HK-2 (cell line): ENCODE measurements at regions not wholly inside any gene's neighbourhood (a gene's known extent, or its start where the extent isn't known, plus 50 kb on each side); places are given as distances from the start of the nearest gene placed in this dataset.
"Not testable (repeated sequence)": the region's sequence is repeated elsewhere in the genome, so short reads cannot be mapped to it uniquely, and the experiment has no call there.

Experiments used
- DNase-seq: peaks from one replicate; pipeline ENCODE4 v3.0.0-alpha.2; 2018; ENCODE audit not compliant: unreplicated experiment

DNA sequence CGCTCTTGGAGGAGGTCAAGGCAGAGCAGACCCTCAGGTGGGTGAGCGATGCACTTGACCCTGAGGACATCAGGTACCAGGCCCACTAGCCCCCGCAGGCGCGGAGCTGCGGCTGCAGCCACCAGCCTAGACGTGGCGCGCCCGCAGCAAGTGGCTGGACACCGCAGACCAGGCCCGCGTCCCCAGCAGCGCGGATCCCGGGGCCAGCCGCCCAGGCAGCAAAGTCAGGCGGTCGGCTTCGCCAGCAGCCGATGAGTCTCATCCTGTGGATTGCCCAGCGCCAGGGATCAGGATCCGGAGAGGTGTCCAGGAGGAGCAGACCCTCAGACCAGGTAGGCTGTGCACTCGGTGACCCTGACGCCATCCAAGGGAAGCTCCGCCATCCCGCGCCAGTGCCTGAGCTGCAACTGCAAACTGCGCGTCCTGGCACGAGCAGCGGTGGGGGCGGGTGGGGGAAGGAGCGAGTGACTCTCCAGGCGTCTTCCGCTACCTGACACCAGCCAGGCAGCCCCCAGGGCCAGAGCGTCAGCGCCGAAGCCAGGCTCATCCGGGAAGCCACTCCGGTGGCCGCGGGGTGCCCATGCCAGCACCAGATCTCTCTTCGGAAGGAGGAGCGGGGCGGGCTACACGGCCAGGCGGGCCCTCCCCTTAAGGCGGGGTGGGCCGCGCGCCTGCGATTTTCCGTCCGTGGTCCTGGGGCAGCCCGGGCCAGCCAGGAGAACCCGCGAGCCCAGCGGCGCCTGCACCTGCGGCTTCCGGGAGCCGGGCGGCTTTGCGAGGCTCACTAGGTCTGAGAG lies 92.6 kb upstream of the THOC3 start:
- DNase-seq = not testable (repeated sequence)

DNA sequence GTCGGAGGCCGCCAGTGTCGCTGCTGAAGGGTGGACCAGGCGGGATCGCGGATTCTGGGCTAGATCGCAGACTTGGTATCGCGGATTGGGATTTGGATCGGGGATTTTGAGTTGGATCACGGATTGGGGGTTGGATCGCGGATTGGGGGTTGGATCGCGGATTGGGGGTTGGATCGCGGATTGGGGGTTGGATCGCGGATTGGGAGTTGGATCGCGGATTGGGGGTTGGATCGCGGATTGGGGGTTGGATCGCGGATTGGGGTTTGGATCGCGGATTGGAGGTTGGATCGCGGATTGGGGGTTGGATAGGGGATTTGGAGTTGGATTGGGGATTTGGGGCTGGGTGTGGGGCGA lies 93.1 kb upstream of the THOC3 start:
- DNase-seq = not testable (repeated sequence)

DNA sequence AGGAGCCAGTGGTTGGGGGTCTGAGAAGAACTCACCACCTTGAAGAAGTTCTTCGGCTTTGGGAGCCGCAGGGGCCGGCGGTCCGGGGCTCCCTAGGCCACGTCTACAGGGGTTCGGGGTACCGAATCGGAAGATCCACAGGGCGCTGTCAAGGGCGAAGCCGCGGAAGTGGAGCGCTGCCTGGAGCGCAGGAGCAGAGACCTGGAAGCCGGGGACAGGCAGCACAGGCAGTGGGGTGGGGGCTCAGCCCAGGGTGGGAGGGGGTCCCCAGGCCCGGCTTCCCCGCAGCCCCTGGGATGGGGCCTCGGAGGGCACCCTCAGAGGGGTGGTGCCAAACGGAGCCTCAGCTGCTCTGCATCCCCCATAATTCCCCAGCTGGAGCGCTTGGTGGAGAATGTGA lies 93.5 kb upstream of the THOC3 start:
- DNase-seq = not testable (repeated sequence)

DNA sequence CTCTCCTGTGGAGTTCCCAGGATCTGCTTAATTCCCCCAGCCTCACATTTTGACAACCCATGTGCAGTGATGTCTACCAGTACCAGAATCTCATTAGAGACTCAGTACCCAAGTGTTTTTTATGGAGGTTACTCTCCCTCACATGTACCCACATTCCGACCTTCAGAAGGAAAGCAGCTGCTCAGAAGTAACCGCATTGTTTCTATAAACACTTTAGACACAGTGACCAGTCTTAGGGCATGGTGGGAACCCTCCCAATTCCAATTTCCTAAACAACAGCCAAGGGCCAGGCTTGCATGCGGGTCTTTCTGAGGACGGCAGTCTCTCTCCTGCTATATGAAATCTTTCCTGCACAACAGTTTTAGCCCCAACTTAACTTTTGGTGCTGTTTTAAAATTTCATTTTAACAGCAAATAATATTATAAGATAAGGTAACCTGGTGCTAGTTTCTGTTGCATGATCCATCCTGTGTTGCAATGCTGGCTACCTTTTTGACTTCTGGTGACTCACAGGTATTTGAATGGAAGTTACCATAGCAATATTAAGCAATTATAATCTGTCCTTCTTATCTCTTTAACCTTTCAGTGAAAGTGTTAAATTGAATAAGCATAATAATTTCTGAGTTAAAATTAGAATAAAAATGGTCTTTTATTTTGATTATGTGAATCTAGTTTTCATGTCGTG lies 98.3 kb upstream of the THOC3 start:
- not testable (repeated sequence) for DNase-seq

DNA sequence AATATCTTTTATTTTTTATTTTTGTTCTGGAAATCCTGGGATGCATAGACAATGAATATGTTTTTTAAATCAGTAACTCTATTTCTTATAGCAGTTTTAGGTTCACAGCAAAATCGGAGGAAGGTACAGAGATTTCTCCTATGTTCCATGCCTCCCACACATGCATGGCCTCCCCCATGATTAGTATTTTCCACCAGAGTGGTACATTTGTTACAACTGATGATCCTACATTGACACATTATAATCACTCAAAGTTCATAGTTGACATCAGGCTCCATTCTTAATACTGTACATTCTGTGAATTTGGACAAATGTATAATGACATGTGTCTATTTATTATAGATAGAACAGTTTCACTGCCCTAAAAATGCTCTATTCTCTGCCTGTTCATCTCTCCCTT lies 99.0 kb upstream of the THOC3 start:
- not testable (repeated sequence) for DNase-seq

GRCh38 chr5:176067948-176068347 lies 99.8 kb upstream of the THOC3 start:
- not testable (repeated sequence) for DNase-seq

GRCh38 chr5:176073996-176074571 lies 106.0 kb upstream of the THOC3 start:
- DNase-seq = not testable (repeated sequence)

GRCh38 chr5:176083717-176084116 lies 115.6 kb upstream of the THOC3 start:
- not testable (repeated sequence) for DNase-seq

GRCh38 chr5:176103083-176103482 lies 135.0 kb upstream of the THOC3 start:
- DNase-seq = not testable (repeated sequence)

DNA sequence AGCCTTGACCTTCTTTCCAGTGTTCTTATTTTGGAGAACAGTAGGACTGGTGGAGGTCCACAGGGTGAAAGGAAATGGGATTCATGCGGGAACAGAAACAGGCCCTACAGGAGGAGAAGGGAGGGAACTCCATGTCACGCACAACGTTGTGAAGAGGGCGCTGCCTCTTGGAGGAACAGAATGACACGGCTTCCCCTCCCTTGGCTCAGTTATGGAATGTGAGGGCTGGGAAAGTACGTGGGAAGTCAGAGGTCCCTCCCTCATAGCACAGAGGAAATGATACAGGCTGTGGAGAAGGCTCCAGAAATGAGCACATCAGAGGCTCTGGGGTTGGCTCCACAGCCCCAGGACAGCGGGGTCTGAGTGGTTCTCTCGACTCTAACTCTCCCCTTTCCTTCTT lies 125.3 kb upstream of the SIMC1 start:
- not testable (repeated sequence) for DNase-seq

DNA sequence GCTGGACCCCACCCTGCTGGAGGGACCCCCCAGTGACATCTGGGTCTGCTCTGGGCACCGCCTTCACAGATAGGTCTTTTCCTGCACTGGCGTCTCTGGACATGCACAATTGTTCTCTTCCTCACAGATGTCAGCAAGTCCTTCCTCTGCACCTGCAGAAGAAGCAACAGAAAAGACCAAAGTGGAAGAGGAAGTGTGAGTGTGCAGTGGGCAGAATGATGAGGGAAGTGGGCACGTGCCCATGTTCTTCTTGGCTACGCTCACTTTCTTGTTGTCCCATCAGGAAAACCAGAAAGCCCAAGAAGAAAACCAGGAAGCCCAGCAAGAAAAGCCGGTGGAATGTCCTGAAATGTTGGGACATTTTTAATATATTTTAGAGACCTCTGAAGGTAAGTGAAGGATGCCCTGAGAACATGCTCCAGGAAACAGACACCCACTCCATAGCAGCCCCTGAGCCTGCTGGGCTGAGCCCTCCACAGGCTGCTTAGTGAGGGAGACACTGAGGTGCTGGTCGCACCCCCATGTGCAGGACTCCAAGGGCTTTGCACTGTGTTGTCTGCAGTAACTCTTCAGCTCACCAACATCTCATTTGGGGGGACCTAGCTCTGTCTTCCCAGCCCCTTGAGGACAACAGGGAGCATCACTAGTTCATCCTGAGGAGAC lies 124.4 kb upstream of the SIMC1 start:
- DNase-seq = not testable (repeated sequence)

- not testable (repeated sequence) for DNase-seq
Measured at GRCh38 chr5:176114825-176115224, 123.4 kb upstream of the SIMC1 start.

DNA sequence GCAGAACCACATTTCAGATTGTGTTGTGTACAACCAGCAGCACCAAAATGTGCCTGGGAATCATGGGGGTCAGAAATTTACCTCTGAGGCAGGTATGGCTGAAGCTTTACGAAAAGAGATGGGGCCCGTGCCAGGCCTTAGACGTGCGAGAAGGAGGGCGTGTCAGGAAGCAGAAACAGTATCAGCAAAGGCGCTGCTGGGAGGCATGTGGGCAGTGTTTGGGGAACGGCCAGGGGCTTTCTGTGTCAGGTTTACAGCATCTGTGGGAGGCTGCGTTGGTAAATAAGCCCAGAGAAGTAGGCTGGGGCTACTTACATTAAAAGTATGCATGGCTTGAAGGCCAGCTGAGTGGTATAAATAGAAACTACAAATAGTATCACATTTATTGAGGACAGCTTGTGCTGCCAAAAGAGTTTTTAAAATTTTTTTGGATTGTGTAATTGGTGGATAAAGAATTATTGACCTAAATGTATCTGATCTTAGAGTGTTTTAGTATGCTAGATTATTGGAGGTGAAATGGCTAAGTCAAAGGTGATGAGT lies 120.5 kb upstream of the SIMC1 start:
- DNase-seq = not testable (repeated sequence)

GRCh38 chr5:176122361-176122760 lies 115.9 kb upstream of the SIMC1 start:
- not testable (repeated sequence) for DNase-seq

GRCh38 chr5:176124120-176124519 lies 114.1 kb upstream of the SIMC1 start:
- not testable (repeated sequence) for DNase-seq

DNA sequence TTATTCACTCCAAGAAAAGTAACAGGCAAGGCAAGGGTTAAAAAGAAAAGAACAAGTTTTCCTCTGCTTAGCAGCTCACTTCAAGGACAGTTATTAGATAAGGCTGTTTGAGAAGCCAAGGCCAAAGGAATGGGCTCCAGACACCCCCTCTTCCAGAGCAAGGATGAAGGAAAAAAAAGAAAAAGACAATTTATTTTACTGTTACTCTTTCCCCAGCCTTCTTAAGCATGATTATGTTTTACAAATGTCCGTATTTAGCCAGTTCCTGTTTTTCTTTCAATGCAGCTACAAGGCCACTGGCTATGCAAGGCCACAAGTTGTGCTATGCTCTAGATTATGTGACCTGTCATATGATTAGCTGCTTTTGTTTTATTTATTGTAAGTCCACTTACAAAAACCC lies 106.5 kb upstream of the SIMC1 start:
- no peak for DNase-seq

- DNase-seq = no peak
Measured at GRCh38 chr5:176132471-176133288, 105.5 kb upstream of the SIMC1 start.

DNA sequence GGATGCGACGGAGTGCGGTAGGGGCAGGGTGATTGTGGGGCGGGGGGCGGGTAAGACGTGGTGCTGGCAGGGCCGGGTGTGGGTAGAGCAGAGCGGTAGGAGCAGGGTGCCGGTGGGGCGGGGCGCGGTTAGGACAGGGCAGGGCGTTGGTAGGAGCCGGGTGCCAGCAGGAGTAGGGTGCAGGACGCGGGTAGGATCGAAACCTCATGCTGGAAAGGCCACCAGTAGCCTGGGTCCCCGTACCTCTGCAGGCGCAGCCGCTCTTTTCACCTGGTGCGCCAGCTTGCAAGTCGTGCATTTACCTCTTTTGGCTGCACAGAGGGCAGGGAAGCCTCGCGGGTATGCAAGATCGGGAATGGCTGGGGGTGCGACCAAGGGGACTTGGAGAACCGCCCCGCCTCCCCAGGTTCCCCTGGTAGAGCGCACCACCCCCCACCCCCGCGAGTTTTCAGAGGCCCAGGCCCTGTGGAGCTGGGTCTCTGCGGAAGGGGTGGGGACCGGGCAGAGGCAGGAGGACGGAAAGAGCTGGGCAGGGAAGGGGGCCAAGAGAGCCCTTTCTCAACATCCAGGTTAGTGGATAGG lies 104.8 kb upstream of the SIMC1 start:
- DNase-seq = no peak

DNA sequence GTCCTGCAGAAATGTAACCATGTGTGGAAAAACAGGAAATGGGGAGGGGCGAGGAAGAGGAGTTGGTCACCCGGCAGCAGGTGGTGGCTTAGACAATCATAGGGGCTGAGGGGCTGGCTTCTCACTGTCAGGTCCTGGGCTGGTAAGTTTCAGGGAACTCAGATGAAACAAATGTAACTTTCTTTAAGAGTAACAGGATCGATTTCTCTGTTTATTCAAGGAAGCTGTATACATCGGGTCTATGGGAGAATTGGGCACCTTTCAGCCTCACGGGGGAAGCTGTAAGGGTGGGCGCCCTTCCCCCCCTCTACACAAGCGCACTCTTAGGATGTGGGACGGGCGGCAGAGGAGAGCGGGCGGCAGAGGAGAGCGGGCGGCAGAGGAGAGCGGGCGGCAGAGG lies 104.3 kb upstream of the SIMC1 start:
- DNase-seq = no peak

GRCh38 chr5:176134529-176135223 lies 103.5 kb upstream of the SIMC1 start:
- DNase-seq = no peak
